Brain microvascular endothelial cell (primary cell): ENCODE measurements at regions not wholly inside any gene's neighbourhood (a gene's known extent, or its start where the extent isn't known, plus 50 kb on each side); places are given as distances from the start of the nearest gene placed in this dataset.

Source experiments
- DNase-seq: peaks from one replicate; pipeline ENCODE4 v3.0.0-alpha.2; 2020
- H3K27ac ChIP-seq: fragments of 250-450 bp; sonication (Bioruptor Pico); 2 replicates; pipeline ENCODE4 v1.5.1; 2020; ENCODE audit warnings: mild to moderate bottlenecking, moderate library complexity
- H3K27me3 ChIP-seq: fragments of 250-450 bp; sonication (Bioruptor Pico); replicated peaks from 2 replicates; pipeline ENCODE4 v1.5.1; 2020; ENCODE audit warnings: mild to moderate bottlenecking
- H3K36me3 ChIP-seq: fragments of 250-450 bp; sonication (Bioruptor Pico); replicated peaks from 2 replicates; pipeline ENCODE4 v1.5.1; 2020; ENCODE audit warnings: mild to moderate bottlenecking
- H3K4me3 ChIP-seq: 2 replicates; pipeline ENCODE4 v1.5.1; 2011; ENCODE audit warnings: low read depth, mild to moderate bottlenecking, control low read depth, low read length, moderate library complexity
- CTCF ChIP-seq: IDR thresholded peaks from 2 replicates; pipeline ENCODE4 v1.5.1; 2011; ENCODE audit warnings: low read depth, mild to moderate bottlenecking, moderate library complexity, low read length, control low read depth, inconsistent platforms; ENCODE audit errors: missing control alignments
- in situ Hi-C: cut with HindIII; loops from 2 replicates; pipeline ENCODE4 v1.10.0; 2017; ENCODE audit warnings: low sequenced_read_pairs, low pct_ligation_motif_present

- no peak overlapping the region for H3K27ac ChIP-seq
- no peak for TF ChIP-seq CTCF
- in situ Hi-C loops = no loop called here
These were observed 74.3 kb upstream of the CCN6 start for GRCh38 chr6:111979633-111980032.

GRCh38 chr6:111980143-111980542 is 73.8 kb upstream of the CCN6 start:
- DNase-seq = no peak
- H3K4me3 ChIP-seq = no peak overlapping the region
- no peaks in the 10 kb centered on the region for H3K36me3 ChIP-seq
- no peak for TF ChIP-seq CTCF
- no peaks in the 10 kb centered on the region for H3K27me3 ChIP-seq
- no peak overlapping the region for H3K27ac ChIP-seq
- in situ Hi-C loops = no loop called here

More at GRCh38 chr6:111979633-111980032, 74.3 kb upstream of the CCN6 start:
- H3K27me3 ChIP-seq = no peaks in the 10 kb centered on the region
- H3K4me3 ChIP-seq = no peak overlapping the region
- DNase-seq = no peak
- no peaks in the 10 kb centered on the region for H3K36me3 ChIP-seq

- no peak overlapping the region for H3K27ac ChIP-seq
- no peak overlapping the region for H3K4me3 ChIP-seq
- TF ChIP-seq CTCF = no peak
- in situ Hi-C loops = no loop called here
- H3K27me3 ChIP-seq = no peaks in the 10 kb centered on the region
- H3K36me3 ChIP-seq = no peaks in the 10 kb centered on the region
- DNase-seq = no peak
These were observed 72.7 kb upstream of the CCN6 start for GRCh38 chr6:111980971-111981840.

GRCh38 chr6:111982681-111983080 is 71.2 kb upstream of the CCN6 start:
- Histone ChIP-seq H3K27me3 (no peaks in the 10 kb centered on the region), H3K4me3 (no peak overlapping the region), H3K36me3 (no peaks in the 10 kb centered on the region), H3K27ac (no peak overlapping the region)
- DNase-seq = no peak
- TF ChIP-seq CTCF = no peak
- in situ Hi-C loops = no loop called here

- H3K27ac ChIP-seq = no peak overlapping the region
- H3K27me3 ChIP-seq = no peaks in the 10 kb centered on the region
- no peak overlapping the region for H3K4me3 ChIP-seq
- no peak for DNase-seq
- no peak for TF ChIP-seq CTCF
- H3K36me3 ChIP-seq = no peaks in the 10 kb centered on the region
- in situ Hi-C loops = no loop called here
These were observed 70.7 kb upstream of the CCN6 start for GRCh38 chr6:111983193-111983592.

GRCh38 chr6:111984081-111984480 is 69.8 kb upstream of the CCN6 start:
- no peaks in the 10 kb centered on the region for H3K27me3 ChIP-seq
- no peak for DNase-seq
- no peak for TF ChIP-seq CTCF
- H3K27ac ChIP-seq = no peak overlapping the region
- no peaks in the 10 kb centered on the region for H3K36me3 ChIP-seq
- in situ Hi-C loops = no loop called here
- no peak overlapping the region for H3K4me3 ChIP-seq
